Activated CD8-positive, alpha-beta T cell treated with anti-CD3 and anti-CD28 coated beads for 36 hours (primary cell): ENCODE measurements at regions not wholly inside any gene's neighbourhood (a gene's known extent, or its start where the extent isn't known, plus 50 kb on each side); places are given as distances from the start of the nearest gene placed in this dataset.
"Not testable (repeated sequence)": the region's sequence is repeated elsewhere in the genome, so short reads cannot be mapped to it uniquely, and the experiment has no call there.

Source experiments
- ATAC-seq: fragments of 200-7000 bp; cut with Tn5 transposase; one replicate; pipeline ENCODE4 v1.10.0; 2021; ENCODE audit warnings: mild to moderate bottlenecking, moderate library complexity
- CTCF ChIA-PET: fragments of 350-600 bp; sonication (Branson Sonifier 250); formaldehyde crosslinking; loops from one replicate; lab custom pipeline; 2021; ENCODE audit warnings: antibody characterized with exemption; lab: Charles Lee
- POLR2A ChIA-PET: fragments of 350-600 bp; sonication (Branson Sonifier 250); formaldehyde crosslinking; loops from one replicate; lab custom pipeline; 2021; ENCODE audit warnings: antibody characterized with exemption; lab: Charles Lee
- DNase-seq: peaks from one replicate; pipeline ENCODE4 v3.0.0-alpha.2; 2020
- H3K27ac Mint-ChIP-seq: one replicate; pipeline ENCODE4 v1.8.0; 2021; ENCODE audit warnings: mild to moderate bottlenecking, mixed read lengths
- H3K27me3 Mint-ChIP-seq: one replicate; pipeline ENCODE4 v1.8.0; 2021; ENCODE audit warnings: mixed read lengths
- H3K36me3 Mint-ChIP-seq: one replicate; pipeline ENCODE4 v1.8.0; 2021; ENCODE audit warnings: low read depth, mixed read lengths
- H3K4me1 Mint-ChIP-seq: one replicate; pipeline ENCODE4 v1.8.0; 2021; ENCODE audit warnings: low read depth, mixed read lengths
- H3K4me3 Mint-ChIP-seq: one replicate; pipeline ENCODE4 v1.8.0; 2021; ENCODE audit warnings: mild to moderate bottlenecking, moderate library complexity, mixed read lengths
- H3K9me3 Mint-ChIP-seq: one replicate; pipeline ENCODE4 v1.8.0; 2021; ENCODE audit warnings: mixed read lengths
- CTCF ChIP-seq: fragments of 200-600 bp; IDR thresholded peaks from one replicate; pipeline ENCODE4 v1.8.0; 2022; ENCODE audit warnings: antibody characterized with exemption, mild to moderate bottlenecking
- intact Hi-C: fragments of 100-400 bp; cut with micrococcal nuclease; formaldehyde crosslinking; loops from one replicate; pipeline ENCODE4 v1.10.0; 2022

- intact Hi-C loops: no loop called here
- POLR2A ChIA-PET: no interaction called here
- DNase-seq: no peak
- ATAC-seq: no peak
- no peaks in the 10 kb centered on the region for H3K36me3 Mint-ChIP-seq
- no peak overlapping the region for H3K27ac Mint-ChIP-seq
- no peaks in the 10 kb centered on the region for H3K4me1 Mint-ChIP-seq
- no peaks in the 10 kb centered on the region for H3K9me3 Mint-ChIP-seq
- H3K27me3 Mint-ChIP-seq: no peaks in the 10 kb centered on the region
- CTCF ChIA-PET: no interaction called here
- no peak for TF ChIP-seq CTCF
- H3K4me3 Mint-ChIP-seq: no peak overlapping the region
Measured at GRCh38 chrX:103911236-103911635, 51.2 kb upstream of the TMSB15B start.

GRCh38 chrX:103910430-103910829, 52.0 kb upstream of the TMSB15B start:
- no peaks in the 10 kb centered on the region for H3K4me1 Mint-ChIP-seq
- H3K27ac Mint-ChIP-seq: no peak overlapping the region

GRCh38 chrX:103904301-103904700, 58.1 kb upstream of the TMSB15B start:
- CTCF ChIA-PET: no interaction called here
- no peaks in the 10 kb centered on the region for H3K4me1 Mint-ChIP-seq
- no peaks in the 10 kb centered on the region for H3K9me3 Mint-ChIP-seq
- no peak for TF ChIP-seq CTCF
- POLR2A ChIA-PET: no interaction called here
- H3K27ac Mint-ChIP-seq: no peak overlapping the region
- H3K36me3 Mint-ChIP-seq: peaks cover 6% of the 10 kb centered on the region
- intact Hi-C loops: no loop called here
- no peak overlapping the region for H3K4me3 Mint-ChIP-seq
- H3K27me3 Mint-ChIP-seq: no peaks in the 10 kb centered on the region
- ATAC-seq (no peak), DNase-seq (no peak)

More at GRCh38 chrX:103910430-103910829, 52.0 kb upstream of the TMSB15B start:
- H3K9me3 Mint-ChIP-seq: no peaks in the 10 kb centered on the region
- no peak for DNase-seq
- POLR2A ChIA-PET: no interaction called here
- CTCF ChIA-PET: no interaction called here
- H3K36me3 Mint-ChIP-seq: no peaks in the 10 kb centered on the region
- no peaks in the 10 kb centered on the region for H3K27me3 Mint-ChIP-seq
- ATAC-seq: no peak
- intact Hi-C loops: no loop called here
- no peak overlapping the region for H3K4me3 Mint-ChIP-seq
- TF ChIP-seq CTCF: no peak

- H3K36me3 Mint-ChIP-seq, POLR2A ChIA-PET, DNase-seq, CTCF ChIA-PET, H3K27ac Mint-ChIP-seq, ATAC-seq, H3K4me3 Mint-ChIP-seq, intact Hi-C loops, H3K27me3 Mint-ChIP-seq, H3K9me3 Mint-ChIP-seq, H3K4me1 Mint-ChIP-seq: not testable (repeated sequence)
Measured at GRCh38 chrX:103902606-103903005, 59.8 kb upstream of the TMSB15B start.

GRCh38 chrX:103889216-103889615, 57.2 kb upstream of the RAB9B start:
- H3K27me3 Mint-ChIP-seq: no peaks in the 10 kb centered on the region
- H3K4me3 Mint-ChIP-seq: no peak overlapping the region
- POLR2A ChIA-PET: no interaction called here
- CTCF ChIA-PET: no interaction called here
- intact Hi-C loops: no loop called here
- ATAC-seq (no peak), DNase-seq (no peak)
- H3K36me3 Mint-ChIP-seq: no peaks in the 10 kb centered on the region
- no peak for TF ChIP-seq CTCF
- H3K27ac Mint-ChIP-seq: no peak overlapping the region
- no peaks in the 10 kb centered on the region for H3K9me3 Mint-ChIP-seq
- H3K4me1 Mint-ChIP-seq: no peaks in the 10 kb centered on the region

- DNase-seq: no peak
- H3K4me1 Mint-ChIP-seq: no peaks in the 10 kb centered on the region
- H3K27me3 Mint-ChIP-seq: no peaks in the 10 kb centered on the region
- intact Hi-C loops: no loop called here
- no peak overlapping the region for H3K4me3 Mint-ChIP-seq
- H3K36me3 Mint-ChIP-seq: no peaks in the 10 kb centered on the region
- no peak for ATAC-seq
- ChIA-PET CTCF (no interaction called here), POLR2A (no interaction called here)
- no peaks in the 10 kb centered on the region for H3K9me3 Mint-ChIP-seq
- no peak overlapping the region for H3K27ac Mint-ChIP-seq
- TF ChIP-seq CTCF: no peak
Measured at GRCh38 chrX:103886624-103887023, 54.6 kb upstream of the RAB9B start.
